Neural crest cell (in vitro differentiated cells): ENCODE measurements at regions not wholly inside any gene's neighbourhood (a gene's known extent, or its start where the extent isn't known, plus 50 kb on each side); places are given as distances from the start of the nearest gene placed in this dataset.

Source experiments
- DNase-seq: peaks from one replicate; pipeline ENCODE4 v3.0.0; 2021; ENCODE audit warnings: low read depth, mixed read lengths, low spot score
- H3K27ac Mint-ChIP-seq: one replicate; pipeline ENCODE4 v1.8.0; 2021; ENCODE audit warnings: mild to moderate bottlenecking, mixed read lengths; ENCODE audit not compliant: unreplicated experiment
- H3K27me3 Mint-ChIP-seq: 2 replicates; pipeline ENCODE4 v1.8.0; 2021; ENCODE audit warnings: low read depth, mild to moderate bottlenecking, mixed read lengths
- H3K36me3 Mint-ChIP-seq: 2 replicates; pipeline ENCODE4 v1.8.0; 2021; ENCODE audit warnings: low read depth, mild to moderate bottlenecking, mixed read lengths
- H3K4me1 Mint-ChIP-seq: 2 replicates; pipeline ENCODE4 v1.8.0; 2021; ENCODE audit warnings: mixed read lengths
- H3K4me3 Mint-ChIP-seq: one replicate; pipeline ENCODE4 v1.8.0; 2021; ENCODE audit warnings: mild to moderate bottlenecking, mixed read lengths
- H3K9me3 Mint-ChIP-seq: 2 replicates; pipeline ENCODE4 v1.8.0; 2021; ENCODE audit warnings: mixed read lengths
- TF ChIP-seq, protein P1 (sequence below): fragments of 200-600 bp; sonication (generic); conservative IDR thresholded peaks from 2 replicates; pipeline ENCODE4 v1.5.0; 2021; ENCODE audit warnings: antibody characterized with exemption, mild to moderate bottlenecking

GRCh38 chr16:60230666-60231065, 1496.5 kb upstream of the GOT2 start:
- H3K27me3 Mint-ChIP-seq, result no peaks in the 10 kb centered on the region
- no peak overlapping the region for H3K27ac Mint-ChIP-seq
- no peaks in the 10 kb centered on the region for H3K4me1 Mint-ChIP-seq
- H3K9me3 Mint-ChIP-seq, result peaks cover 7% of the 10 kb centered on the region
- H3K36me3 Mint-ChIP-seq, result no peaks in the 10 kb centered on the region
- no peak overlapping the region for H3K4me3 Mint-ChIP-seq
- TF ChIP-seq, protein P1, sequence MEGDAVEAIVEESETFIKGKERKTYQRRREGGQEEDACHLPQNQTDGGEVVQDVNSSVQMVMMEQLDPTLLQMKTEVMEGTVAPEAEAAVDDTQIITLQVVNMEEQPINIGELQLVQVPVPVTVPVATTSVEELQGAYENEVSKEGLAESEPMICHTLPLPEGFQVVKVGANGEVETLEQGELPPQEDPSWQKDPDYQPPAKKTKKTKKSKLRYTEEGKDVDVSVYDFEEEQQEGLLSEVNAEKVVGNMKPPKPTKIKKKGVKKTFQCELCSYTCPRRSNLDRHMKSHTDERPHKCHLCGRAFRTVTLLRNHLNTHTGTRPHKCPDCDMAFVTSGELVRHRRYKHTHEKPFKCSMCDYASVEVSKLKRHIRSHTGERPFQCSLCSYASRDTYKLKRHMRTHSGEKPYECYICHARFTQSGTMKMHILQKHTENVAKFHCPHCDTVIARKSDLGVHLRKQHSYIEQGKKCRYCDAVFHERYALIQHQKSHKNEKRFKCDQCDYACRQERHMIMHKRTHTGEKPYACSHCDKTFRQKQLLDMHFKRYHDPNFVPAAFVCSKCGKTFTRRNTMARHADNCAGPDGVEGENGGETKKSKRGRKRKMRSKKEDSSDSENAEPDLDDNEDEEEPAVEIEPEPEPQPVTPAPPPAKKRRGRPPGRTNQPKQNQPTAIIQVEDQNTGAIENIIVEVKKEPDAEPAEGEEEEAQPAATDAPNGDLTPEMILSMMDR, result no peak
- DNase-seq, result no peak

DNA sequence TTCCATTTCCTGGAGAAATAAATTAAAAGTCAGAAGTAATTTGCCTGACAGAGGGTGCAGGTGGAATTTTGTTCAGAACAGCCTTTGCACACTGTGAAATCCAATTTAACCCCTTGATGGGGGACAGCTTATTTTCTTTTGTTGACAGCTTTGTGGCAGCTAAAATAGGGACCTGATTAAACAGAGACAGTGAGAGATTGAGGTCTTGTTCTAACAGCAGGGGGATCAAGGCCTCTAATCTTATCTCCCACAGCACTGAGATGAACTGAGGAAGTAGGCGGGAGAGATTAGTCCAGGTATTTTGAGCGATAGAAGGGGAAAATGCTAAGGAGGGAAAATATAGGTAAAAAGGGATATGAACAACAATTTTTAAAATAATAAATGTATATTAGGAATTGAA, 1491.4 kb upstream of the GOT2 start:
- no peaks in the 10 kb centered on the region for H3K36me3 Mint-ChIP-seq
- peak overlapping the region; percentile 1 for H3K27ac Mint-ChIP-seq
- TF ChIP-seq, protein P1, result no peak
- no peak overlapping the region for H3K4me3 Mint-ChIP-seq
- H3K9me3 Mint-ChIP-seq, result no peaks in the 10 kb centered on the region
- H3K27me3 Mint-ChIP-seq, result no peaks in the 10 kb centered on the region
- no peaks in the 10 kb centered on the region for H3K4me1 Mint-ChIP-seq
- DNase-seq, result no peak

GRCh38 chr16:60217787-60218186, 1483.7 kb upstream of the GOT2 start:
- H3K27ac Mint-ChIP-seq, result no peak overlapping the region
- no peaks in the 10 kb centered on the region for H3K36me3 Mint-ChIP-seq
- H3K27me3 Mint-ChIP-seq, result no peaks in the 10 kb centered on the region
- DNase-seq, result no peak
- H3K9me3 Mint-ChIP-seq, result no peaks in the 10 kb centered on the region
- H3K4me1 Mint-ChIP-seq, result no peaks in the 10 kb centered on the region
- no peak overlapping the region for H3K4me3 Mint-ChIP-seq
- TF ChIP-seq, protein P1, result no peak

DNA sequence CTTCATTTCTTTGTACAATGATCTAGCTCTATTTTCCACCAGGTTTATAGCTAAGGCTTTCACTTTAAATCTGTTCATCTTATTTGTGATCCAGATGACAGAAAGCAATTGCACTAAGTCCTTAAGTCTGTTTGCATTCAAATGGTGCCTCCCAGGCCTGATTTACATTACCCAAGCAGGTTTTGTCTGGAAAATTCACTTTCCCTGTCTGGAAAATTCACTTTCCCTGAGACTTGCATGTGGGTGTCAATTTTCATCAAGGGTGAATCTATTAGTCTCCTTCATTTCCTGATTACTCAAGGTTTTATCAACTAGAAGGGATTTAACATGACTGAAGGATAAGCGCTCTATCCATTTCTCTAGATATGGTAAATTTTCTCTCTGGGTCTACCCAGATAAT, 1480.2 kb upstream of the GOT2 start:
- Mint-ChIP-seq H3K36me3 (no peaks in the 10 kb centered on the region), H3K27me3 (no peaks in the 10 kb centered on the region), H3K4me1 (no peaks in the 10 kb centered on the region), H3K4me3 (no peak overlapping the region), H3K27ac (no peak overlapping the region), H3K9me3 (no peaks in the 10 kb centered on the region)
- no peak for DNase-seq
- TF ChIP-seq, protein P1, result no peak

DNA sequence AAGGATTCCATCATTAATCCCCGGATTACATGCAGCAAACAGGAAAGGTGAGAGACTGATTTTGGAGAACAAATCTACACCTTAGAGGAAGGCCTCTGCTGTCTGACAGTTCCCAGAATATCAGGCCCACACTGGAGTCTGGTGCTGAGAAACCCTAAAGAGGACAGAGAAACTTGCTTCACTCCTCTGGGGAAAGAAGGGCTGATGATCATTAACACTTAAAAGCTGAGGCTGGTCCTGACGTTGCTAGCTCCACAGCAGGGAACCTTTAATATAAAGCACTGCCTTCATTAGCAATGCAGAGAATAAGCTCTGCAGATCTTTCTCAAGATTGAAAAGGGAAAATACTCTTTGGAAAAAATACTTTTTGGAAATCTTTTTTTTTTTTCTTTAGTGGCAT, 1472.4 kb upstream of the GOT2 start:
- DNase-seq, result no peak
- Mint-ChIP-seq H3K4me1 (peaks cover 15% of the 10 kb centered on the region), H3K9me3 (no peaks in the 10 kb centered on the region), H3K27ac (no peak overlapping the region), H3K27me3 (no peaks in the 10 kb centered on the region), H3K4me3 (no peak overlapping the region), H3K36me3 (no peaks in the 10 kb centered on the region)
- TF ChIP-seq, protein P1, result no peak

DNA sequence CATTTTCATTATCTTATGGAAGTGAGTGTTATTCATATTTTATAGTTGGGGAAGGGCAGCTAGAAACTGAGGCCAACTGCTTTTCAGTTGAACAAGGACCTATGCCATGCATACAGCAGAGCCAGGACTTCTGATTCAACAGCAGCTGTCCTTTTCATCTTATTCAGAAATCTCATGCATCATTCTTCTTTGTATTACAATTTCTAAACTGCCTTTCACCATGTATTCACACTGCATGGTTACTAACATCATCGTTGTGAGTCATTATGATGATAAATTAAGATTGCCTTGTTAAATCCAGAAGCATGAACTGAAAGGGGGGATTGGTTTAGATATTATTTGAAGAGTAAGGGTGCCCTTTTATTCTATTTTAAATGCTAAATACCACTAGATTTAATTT, 1470.1 kb upstream of the GOT2 start:
- no peak for DNase-seq
- no peak overlapping the region for H3K27ac Mint-ChIP-seq
- TF ChIP-seq, protein P1, result no peak
- no peaks in the 10 kb centered on the region for H3K9me3 Mint-ChIP-seq
- peaks cover 26% of the 10 kb centered on the region for H3K4me1 Mint-ChIP-seq
- no peaks in the 10 kb centered on the region for H3K36me3 Mint-ChIP-seq
- H3K27me3 Mint-ChIP-seq, result no peaks in the 10 kb centered on the region
- no peak overlapping the region for H3K4me3 Mint-ChIP-seq
